ENCODE measurements at regions not wholly inside any gene's neighbourhood (a gene's known extent, or its start where the extent isn't known, plus 50 kb on each side); places are given as distances from the start of the nearest gene placed in this dataset.
"Not testable (repeated sequence)": the region's sequence is repeated elsewhere in the genome, so short reads cannot be mapped to it uniquely, and the experiment has no call there.

- H3K4me1 Mint-ChIP-seq = no peaks in the 10 kb centered on the region
- no peak for DNase-seq (ENCODE audit: low spot score in 2 of 2)
- no peak overlapping the region for H3K27ac Mint-ChIP-seq
- ATAC-seq = no peak
- no peaks in the 10 kb centered on the region for H3K36me3 Mint-ChIP-seq
- no peaks in the 10 kb centered on the region for H3K9me3 Mint-ChIP-seq
- H3K4me3 Mint-ChIP-seq = no peak overlapping the region
These were observed 426.7 kb upstream of the ARX start for GRCh38 chrX:25442499-25442898.

GRCh38 chrX:25433307-25433706 lies 417.5 kb upstream of the ARX start:
- Mint-ChIP-seq H3K36me3 (no peaks in the 10 kb centered on the region), H3K9me3 (no peaks in the 10 kb centered on the region), H3K27ac (no peak overlapping the region), H3K4me1 (no peaks in the 10 kb centered on the region), H3K4me3 (no peak overlapping the region)
- DNase-seq (ENCODE audit: low spot score in 2 of 2) (no peak), ATAC-seq (no peak)

- Mint-ChIP-seq H3K4me1 (no peaks in the 10 kb centered on the region), H3K9me3 (peaks cover 1% of the 10 kb centered on the region), H3K27ac (no peak overlapping the region), H3K4me3 (no peak overlapping the region), H3K36me3 (no peaks in the 10 kb centered on the region)
- DNase-seq (ENCODE audit: low spot score in 2 of 2) (no peak), ATAC-seq (no peak)
These were observed 416.6 kb upstream of the ARX start for GRCh38 chrX:25432396-25432795.

GRCh38 chrX:25427873-25428555 lies 412.2 kb upstream of the ARX start:
- ATAC-seq (no peak), DNase-seq (ENCODE audit: low spot score in 2 of 2) (no peak)
- no peaks in the 10 kb centered on the region for H3K4me1 Mint-ChIP-seq
- no peak overlapping the region for H3K4me3 Mint-ChIP-seq
- no peaks in the 10 kb centered on the region for H3K36me3 Mint-ChIP-seq
- no peak overlapping the region for H3K27ac Mint-ChIP-seq
- H3K9me3 Mint-ChIP-seq = peaks cover 9% of the 10 kb centered on the region

- not testable (repeated sequence) for DNase-seq (ENCODE audit: low spot score in 2 of 2); H3K4me1 Mint-ChIP-seq; H3K9me3 Mint-ChIP-seq; H3K4me3 Mint-ChIP-seq; H3K27ac Mint-ChIP-seq; ATAC-seq; H3K36me3 Mint-ChIP-seq
These were observed 388.4 kb upstream of the ARX start for GRCh38 chrX:25404163-25404562.

GRCh38 chrX:25389266-25389665 lies 373.5 kb upstream of the ARX start:
- Mint-ChIP-seq H3K9me3 (peaks cover 4% of the 10 kb centered on the region), H3K27ac (no peak overlapping the region), H3K4me1 (no peaks in the 10 kb centered on the region), H3K4me3 (no peak overlapping the region), H3K36me3 (no peaks in the 10 kb centered on the region)
- ATAC-seq (no peak), DNase-seq (ENCODE audit: low spot score in 2 of 2) (no peak)

- peaks cover 3% of the 10 kb centered on the region for H3K9me3 Mint-ChIP-seq
- no peaks in the 10 kb centered on the region for H3K36me3 Mint-ChIP-seq
- H3K27ac Mint-ChIP-seq = no peak overlapping the region
- no peak for ATAC-seq
- H3K4me3 Mint-ChIP-seq = no peak overlapping the region
- H3K4me1 Mint-ChIP-seq = no peaks in the 10 kb centered on the region
- DNase-seq (ENCODE audit: low spot score in 2 of 2) = no peak
These were observed 367.4 kb upstream of the ARX start for GRCh38 chrX:25383196-25383595.

- H3K27ac Mint-ChIP-seq = no peak overlapping the region
- no peaks in the 10 kb centered on the region for H3K36me3 Mint-ChIP-seq
- H3K4me1 Mint-ChIP-seq = no peaks in the 10 kb centered on the region
- DNase-seq (ENCODE audit: low spot score in 2 of 2) = no peak
- ATAC-seq = no peak
- H3K9me3 Mint-ChIP-seq = peaks cover 3% of the 10 kb centered on the region
- no peak overlapping the region for H3K4me3 Mint-ChIP-seq
These were observed 340.7 kb upstream of the ARX start for GRCh38 chrX:25356456-25356855.

- Mint-ChIP-seq H3K36me3 (no peaks in the 10 kb centered on the region), H3K9me3 (no peaks in the 10 kb centered on the region), H3K4me3 (no peak overlapping the region), H3K4me1 (no peaks in the 10 kb centered on the region), H3K27ac (no peak overlapping the region)
- DNase-seq (ENCODE audit: low spot score in 2 of 2) = no peak
- no peak for ATAC-seq
These were observed 328.6 kb upstream of the ARX start for GRCh38 chrX:25344161-25344936.

- H3K9me3 Mint-ChIP-seq = no peaks in the 10 kb centered on the region
- DNase-seq (ENCODE audit: low spot score in 2 of 2) (no peak), ATAC-seq (no peak)
- no peaks in the 10 kb centered on the region for H3K4me1 Mint-ChIP-seq
- no peak overlapping the region for H3K4me3 Mint-ChIP-seq
- no peaks in the 10 kb centered on the region for H3K36me3 Mint-ChIP-seq
- H3K27ac Mint-ChIP-seq = no peak overlapping the region
These were observed 327.3 kb upstream of the ARX start for GRCh38 chrX:25343060-25343459.

- ATAC-seq (no peak), DNase-seq (ENCODE audit: low spot score in 2 of 2) (no peak)
- H3K9me3 Mint-ChIP-seq = no peaks in the 10 kb centered on the region
- no peaks in the 10 kb centered on the region for H3K4me1 Mint-ChIP-seq
- H3K36me3 Mint-ChIP-seq = no peaks in the 10 kb centered on the region
- H3K4me3 Mint-ChIP-seq = no peak overlapping the region
- no peak overlapping the region for H3K27ac Mint-ChIP-seq
These were observed 322.1 kb upstream of the ARX start for GRCh38 chrX:25337841-25338240.

GRCh38 chrX:25300994-25301393 lies 285.2 kb upstream of the ARX start:
- ATAC-seq (no peak), DNase-seq (ENCODE audit: low spot score in 2 of 2) (no peak)
- H3K36me3 Mint-ChIP-seq = no peaks in the 10 kb centered on the region
- H3K27ac Mint-ChIP-seq = no peak overlapping the region
- no peaks in the 10 kb centered on the region for H3K4me1 Mint-ChIP-seq
- no peak overlapping the region for H3K4me3 Mint-ChIP-seq
- peaks cover 3% of the 10 kb centered on the region for H3K9me3 Mint-ChIP-seq

- DNase-seq (ENCODE audit: low spot score in 2 of 2) = no peak
- no peaks in the 10 kb centered on the region for H3K36me3 Mint-ChIP-seq
- no peak overlapping the region for H3K4me3 Mint-ChIP-seq
- peaks cover 3% of the 10 kb centered on the region for H3K9me3 Mint-ChIP-seq
- no peak overlapping the region for H3K27ac Mint-ChIP-seq
- no peaks in the 10 kb centered on the region for H3K4me1 Mint-ChIP-seq
- ATAC-seq = no peak
These were observed 281.1 kb upstream of the ARX start for GRCh38 chrX:25296850-25297249.

- DNase-seq (ENCODE audit: low spot score in 2 of 2) = no peak
- no peak for ATAC-seq
- Mint-ChIP-seq H3K27ac (no peak overlapping the region), H3K36me3 (no peaks in the 10 kb centered on the region), H3K9me3 (no peaks in the 10 kb centered on the region), H3K4me1 (no peaks in the 10 kb centered on the region), H3K4me3 (no peak overlapping the region)
These were observed 279.7 kb upstream of the ARX start for GRCh38 chrX:25295466-25295865.

- DNase-seq (ENCODE audit: low spot score in 2 of 2) = no peak
- no peak overlapping the region for H3K4me3 Mint-ChIP-seq
- no peak for ATAC-seq
- no peaks in the 10 kb centered on the region for H3K36me3 Mint-ChIP-seq
- H3K4me1 Mint-ChIP-seq = no peaks in the 10 kb centered on the region
- H3K27ac Mint-ChIP-seq = no peak overlapping the region
- no peaks in the 10 kb centered on the region for H3K9me3 Mint-ChIP-seq
These were observed 274.4 kb upstream of the ARX start for GRCh38 chrX:25290132-25290531.

- H3K9me3 Mint-ChIP-seq = no peaks in the 10 kb centered on the region
- H3K36me3 Mint-ChIP-seq = no peaks in the 10 kb centered on the region
- ATAC-seq (no peak), DNase-seq (ENCODE audit: low spot score in 2 of 2) (no peak)
- H3K4me1 Mint-ChIP-seq = no peaks in the 10 kb centered on the region
- no peak overlapping the region for H3K4me3 Mint-ChIP-seq
- H3K27ac Mint-ChIP-seq = no peak overlapping the region
These were observed 272.9 kb upstream of the ARX start for GRCh38 chrX:25288676-25289075.
